SKM-1 treated with dmso at 0.1 percent for 144 hours (cell line): ENCODE measurements at regions not wholly inside any gene's neighbourhood (a gene's known extent, or its start where the extent isn't known, plus 50 kb on each side); places are given as distances from the start of the nearest gene placed in this dataset.
"Not testable (repeated sequence)": the region's sequence is repeated elsewhere in the genome, so short reads cannot be mapped to it uniquely, and the experiment has no call there.

Source experiments
- DNase-seq: peaks from one replicate; lab custom pipeline; 2025; ENCODE audit not compliant: unreplicated experiment; lab: John Stamatoyannopoulos, UW

DNA sequence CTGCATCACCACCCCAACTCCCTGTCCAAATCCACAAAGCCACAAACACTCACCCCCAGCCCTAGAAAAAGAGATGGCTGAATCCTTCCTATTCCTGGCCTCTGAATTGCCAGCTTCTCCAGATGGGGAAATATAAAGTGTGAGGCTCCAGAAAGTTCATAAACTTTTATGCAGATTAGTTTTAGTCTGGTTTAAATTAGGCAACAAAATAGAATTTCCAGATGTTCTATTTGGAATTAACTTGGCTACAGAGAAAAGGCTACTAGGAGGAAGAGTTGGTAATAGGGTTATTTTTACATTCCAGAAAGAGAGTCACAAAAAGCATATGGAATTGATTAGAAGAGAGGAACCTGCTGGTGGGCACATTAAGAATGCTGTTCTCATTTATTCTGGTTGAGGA is 56.0 kb downstream of the EN1 start:
- DNase-seq: no peak

DNA sequence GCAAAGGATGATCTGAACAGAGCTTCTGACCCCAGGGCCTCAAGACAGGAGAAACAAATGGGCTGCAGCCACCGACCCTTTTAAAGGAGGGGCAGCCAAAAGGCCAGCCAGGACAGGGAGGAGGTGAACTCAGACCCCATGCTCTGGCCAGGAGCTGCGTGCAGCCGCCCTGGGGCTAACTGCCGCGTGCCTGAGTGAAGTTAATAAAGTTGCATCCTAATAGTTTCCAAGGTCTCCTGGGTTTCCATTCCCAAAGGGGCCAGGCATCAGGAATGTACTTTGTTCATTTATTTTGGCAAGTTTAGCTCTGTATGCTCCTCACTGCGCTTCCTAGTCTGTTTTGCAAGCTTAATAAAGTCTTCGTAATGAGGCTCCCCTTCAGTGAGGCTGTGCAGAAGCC is 60.7 kb downstream of the EN1 start:
- DNase-seq: no peak

DNA sequence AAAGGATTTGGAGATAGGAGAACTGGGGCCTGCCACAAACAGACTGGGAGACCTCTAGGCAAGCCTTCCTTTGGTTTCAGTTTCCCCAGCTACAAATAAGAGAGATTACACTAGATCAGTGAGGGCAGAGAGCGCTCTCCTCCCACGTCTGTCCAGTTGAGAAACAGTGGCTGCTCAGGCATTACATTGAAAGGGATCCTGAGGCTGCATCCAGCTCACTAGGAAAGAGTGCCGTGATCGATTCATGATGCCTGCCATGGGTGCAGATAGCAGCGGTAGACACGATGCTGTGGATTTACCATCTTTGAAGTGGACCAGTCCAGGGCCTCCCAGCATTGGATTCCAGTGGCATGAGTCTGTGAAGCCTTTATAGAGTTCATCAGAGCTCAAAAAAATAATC is 62.6 kb downstream of the EN1 start:
- DNase-seq: no peak

DNA sequence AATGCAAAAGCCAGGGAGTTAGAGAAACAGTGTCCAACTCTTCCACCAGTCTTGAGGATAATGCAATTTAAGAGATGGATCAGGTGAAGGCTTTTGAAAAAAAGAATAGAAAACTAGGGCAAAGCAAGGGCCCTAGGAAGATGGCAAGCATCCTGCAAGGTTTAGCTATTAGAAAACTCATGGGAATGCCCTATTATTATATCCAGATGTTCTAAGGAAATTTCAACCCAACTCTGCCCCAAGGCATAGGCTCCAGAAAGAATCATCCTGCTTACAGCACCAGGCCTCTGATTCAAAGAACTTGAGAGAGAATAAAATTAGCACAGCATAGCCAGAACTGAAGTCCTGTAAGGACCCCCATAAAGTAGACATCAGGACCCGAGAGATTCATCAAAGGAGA is 68.1 kb downstream of the EN1 start:
- no peak for DNase-seq

DNA sequence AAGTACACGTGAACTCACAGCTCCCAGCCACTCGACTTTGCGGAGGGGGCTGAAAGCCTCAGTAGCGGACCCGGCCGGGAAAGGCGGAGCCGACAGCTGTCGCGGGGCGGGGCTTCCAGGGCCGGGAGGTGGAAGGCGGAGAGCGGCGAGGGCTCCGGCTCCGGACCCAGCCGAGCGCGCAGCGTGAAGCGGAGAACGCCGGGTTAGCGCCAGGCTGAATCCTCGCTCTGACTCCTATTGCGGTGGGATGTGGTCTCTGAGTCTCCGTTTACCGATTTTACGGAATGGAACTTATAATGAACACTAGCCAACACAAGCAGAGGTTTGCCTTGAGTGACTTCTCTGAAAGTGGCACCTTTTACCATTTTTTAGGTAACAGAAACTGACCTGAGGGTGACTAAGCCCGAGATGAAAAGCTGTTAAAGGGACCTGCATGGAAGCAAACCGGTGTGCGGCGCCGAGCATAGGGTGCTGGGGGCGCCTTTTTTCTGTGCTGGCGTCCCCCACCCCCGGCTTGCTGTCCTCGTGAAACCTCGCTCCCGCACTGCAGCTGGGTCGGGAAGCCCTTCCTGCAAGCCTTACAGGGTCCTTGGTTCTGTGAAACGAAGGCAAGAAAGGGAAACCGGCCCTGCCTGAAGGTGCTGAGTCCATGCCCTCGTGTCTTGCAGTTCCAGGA is 72.9 kb downstream of the EN1 start:
- DNase-seq: no peak

DNA sequence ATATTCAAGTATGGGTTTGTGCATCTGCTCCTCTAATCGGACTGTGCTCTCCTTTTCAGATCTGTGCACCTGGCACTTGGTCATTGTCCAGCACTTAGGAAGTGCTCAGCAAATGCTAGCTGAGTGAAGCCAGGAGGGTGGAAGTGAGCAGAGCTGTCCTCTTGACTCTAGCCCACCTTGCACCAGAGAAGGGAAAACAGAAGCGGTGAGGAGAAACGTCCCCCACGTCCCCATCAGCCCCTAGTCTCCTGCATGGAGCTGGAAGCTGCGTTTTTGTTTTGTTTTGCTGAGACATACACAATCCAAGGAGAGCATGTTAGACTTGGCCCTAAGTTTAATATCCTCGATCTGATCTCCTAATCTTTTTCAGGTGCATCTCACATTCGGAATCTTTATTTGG is 73.6 kb downstream of the EN1 start:
- DNase-seq: no peak

DNA sequence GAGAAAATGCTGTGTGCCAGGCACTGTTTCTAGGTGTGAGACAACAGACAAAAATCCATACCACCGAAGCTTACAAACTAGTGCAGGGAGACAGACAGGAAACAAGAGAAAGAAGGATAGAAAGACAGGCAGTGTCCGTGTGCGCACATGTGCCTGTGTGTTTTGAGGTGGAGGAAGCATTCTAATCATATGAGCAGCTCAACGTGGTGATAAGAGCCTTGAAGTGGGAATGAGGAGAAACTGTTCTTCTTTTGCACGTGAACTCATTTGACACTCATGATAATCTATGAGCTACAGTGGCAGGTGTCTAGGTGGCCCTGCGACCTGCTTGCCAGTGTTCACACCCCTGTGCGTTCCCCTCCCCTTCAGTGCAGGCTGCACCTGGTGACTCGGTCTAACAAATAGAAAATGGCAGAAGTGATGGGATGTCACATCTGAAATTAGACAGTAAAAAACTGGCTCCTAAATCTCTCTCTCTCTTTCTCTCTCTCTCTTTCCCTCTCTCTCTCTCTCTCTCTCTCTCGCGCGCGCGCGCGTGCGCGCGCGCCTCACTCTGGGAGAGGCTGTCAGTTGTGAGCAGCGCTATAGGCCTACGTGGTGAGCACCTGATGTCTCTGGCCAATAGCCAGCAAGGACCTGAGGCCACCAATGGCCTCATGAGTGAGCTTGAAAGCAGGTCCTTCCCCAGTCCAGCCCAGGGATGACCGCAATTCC is 74.8 kb downstream of the EN1 start:
- DNase-seq: no peak

DNA sequence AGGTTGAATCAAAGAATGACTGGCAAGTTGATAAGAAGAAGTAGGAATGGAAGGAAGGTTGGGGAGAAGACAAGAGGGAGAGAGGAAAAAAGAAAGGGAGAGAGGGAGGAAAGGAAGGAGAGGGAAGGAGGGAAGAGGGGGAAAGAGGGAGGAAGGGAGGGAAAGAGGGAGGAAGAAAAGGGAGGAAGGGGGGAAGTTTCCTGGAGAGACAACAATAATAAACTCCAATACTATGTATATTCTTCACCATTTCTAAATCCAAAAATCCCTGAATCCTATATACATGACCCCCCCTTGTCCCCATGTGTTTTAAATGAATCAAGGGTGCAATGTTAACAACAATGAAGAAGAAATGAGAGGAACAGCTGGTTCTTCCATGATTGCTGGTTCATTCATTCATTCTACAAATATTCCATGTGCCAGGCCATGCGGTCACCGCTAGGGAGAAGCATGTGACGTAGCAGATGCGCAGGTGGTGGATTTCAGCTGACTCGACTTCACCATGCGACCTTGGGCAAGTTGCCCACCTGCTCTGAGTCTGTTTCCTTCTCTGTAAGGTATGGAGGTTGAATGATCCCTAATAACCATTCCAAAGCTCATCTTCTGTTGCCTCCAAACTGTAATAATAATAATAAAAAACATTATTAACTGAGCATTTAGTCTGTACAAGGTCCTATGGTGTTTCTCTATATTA is 77.6 kb downstream of the EN1 start:
- no peak for DNase-seq

DNA sequence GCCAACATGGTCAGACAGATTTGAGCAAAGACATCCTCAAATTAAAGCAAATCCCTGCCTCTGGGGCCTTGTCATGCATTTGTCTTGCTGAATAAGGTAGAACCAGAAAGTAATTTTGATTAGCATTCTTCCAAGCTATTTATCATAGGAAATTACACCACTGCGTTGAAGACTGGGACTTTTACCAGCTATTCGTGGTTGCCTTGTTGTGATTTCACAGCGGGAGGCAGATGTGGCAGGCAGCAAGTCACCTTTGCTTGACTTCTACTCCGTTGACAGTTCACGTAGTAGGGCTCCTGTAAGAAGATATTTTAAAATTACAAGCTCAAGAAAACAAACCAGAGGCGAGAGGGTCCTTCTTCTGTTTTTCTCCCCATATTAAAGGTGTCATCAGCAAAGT is 80.6 kb downstream of the EN1 start:
- DNase-seq: no peak

DNA sequence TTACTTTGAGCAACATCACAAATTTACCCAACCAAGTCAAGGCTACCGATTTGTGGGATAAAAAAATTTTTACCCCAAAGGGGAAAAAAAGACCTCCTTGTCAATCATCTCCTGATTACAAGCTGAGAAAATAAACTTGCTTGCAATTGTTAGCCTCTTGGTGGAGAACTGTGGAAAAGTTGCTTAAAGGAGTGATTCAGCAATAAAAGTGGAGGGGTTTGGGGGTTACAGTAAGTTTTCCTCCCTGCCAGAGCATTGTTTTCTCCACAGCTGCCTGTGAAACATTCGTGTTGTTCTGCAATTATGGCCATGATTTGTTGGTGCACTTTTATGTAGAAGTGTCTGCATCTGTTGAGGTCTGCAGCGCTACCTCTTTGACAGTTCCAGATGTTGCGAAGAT is 82.6 kb downstream of the EN1 start:
- DNase-seq: no peak

DNA sequence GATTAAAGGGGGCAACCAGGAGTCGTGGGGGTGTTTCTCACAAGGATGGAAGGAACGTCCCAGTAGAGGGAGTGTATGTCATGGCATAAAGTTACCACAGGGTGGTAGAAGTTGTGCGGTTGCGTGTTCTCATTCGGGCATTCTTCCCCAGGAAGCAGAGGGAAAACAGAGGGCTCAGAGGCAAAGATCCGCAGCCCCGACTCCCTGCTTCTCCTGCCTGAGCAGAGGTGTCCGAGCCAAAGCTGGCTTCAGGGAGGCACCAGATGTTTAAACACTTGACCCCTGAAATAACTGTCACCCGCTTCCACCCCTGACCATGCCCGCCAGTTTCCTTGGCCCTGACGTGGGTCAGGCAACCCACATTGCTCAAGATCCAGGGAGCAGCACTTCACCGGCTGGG is 83.7 kb downstream of the EN1 start:
- no peak for DNase-seq

DNA sequence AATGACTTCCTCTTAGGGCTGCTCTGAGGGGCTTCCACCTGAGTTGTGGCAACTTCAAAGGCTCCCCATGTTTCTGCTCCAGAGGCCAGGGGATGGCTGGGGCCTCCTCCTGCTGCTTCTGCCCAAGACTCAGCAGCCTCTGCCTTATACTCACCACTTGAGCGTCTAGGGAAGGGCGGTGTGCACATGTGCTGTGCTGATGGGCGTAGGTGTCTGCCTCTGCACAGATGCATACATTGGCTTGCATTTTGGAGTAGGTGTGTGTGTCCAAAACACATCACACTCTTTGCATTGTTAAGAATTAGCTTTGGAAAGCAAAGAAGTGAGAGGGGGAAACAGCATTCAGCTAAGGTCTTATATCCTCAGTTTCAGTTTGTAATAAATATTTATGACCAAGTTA is 85.2 kb downstream of the EN1 start:
- DNase-seq: no peak

DNA sequence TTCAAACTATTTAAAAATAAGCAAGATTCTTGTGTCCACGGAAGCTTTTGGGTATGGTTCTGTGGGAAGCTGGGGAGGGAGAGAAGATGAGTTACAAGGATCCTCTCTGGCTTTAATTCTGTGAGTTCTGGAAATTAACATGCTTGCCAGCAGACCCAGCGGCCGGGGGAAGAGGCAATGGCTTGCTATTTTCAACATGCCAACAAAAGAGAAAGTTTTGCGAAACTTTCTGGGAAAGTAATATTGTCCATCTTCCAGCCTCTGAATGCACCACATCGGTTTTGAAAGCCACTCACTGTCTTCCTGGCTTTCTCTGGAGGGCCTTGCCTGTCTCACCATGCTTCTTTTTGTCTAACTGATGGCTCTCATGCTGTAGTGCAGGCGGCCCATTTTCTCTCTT is 85.7 kb downstream of the EN1 start:
- no peak for DNase-seq

DNA sequence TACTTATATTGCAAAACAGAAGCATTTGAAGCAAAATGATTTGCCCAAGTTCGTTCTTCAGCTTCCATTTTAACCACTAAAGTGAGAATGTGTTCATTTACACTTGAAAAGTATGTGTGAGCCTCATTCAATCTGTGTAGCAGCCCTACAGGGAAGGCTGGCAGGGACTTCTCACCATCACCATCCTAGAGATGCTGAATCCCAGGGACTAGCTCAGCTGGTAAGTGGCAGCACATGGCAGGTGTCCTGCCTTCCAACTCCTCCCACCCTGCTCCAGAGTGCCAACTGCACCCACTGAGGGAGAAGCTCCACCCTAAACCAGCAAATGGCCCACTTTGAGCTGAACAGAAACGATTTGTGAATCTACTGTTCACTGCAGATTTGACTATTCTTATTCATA is 91.5 kb downstream of the EN1 start:
- DNase-seq: no peak

DNA sequence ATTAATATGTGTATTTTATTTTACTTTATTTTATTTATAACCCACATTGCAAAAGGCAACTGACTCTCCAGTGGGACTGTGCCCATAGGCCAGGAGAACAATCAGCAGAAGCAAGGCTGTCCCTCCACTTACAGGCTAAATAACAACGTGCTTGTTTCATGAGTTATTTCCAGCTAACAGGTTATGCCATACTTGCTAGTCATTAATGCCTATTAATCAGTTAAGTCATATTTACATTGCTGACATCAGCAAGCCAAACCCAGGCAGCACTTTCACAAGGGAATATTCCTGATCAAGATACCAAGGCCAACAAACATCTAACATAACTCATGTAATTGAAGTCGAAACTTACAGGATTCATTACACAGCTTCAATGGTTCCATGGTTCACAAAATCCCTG is 92.1 kb downstream of the EN1 start:
- no peak for DNase-seq

DNA sequence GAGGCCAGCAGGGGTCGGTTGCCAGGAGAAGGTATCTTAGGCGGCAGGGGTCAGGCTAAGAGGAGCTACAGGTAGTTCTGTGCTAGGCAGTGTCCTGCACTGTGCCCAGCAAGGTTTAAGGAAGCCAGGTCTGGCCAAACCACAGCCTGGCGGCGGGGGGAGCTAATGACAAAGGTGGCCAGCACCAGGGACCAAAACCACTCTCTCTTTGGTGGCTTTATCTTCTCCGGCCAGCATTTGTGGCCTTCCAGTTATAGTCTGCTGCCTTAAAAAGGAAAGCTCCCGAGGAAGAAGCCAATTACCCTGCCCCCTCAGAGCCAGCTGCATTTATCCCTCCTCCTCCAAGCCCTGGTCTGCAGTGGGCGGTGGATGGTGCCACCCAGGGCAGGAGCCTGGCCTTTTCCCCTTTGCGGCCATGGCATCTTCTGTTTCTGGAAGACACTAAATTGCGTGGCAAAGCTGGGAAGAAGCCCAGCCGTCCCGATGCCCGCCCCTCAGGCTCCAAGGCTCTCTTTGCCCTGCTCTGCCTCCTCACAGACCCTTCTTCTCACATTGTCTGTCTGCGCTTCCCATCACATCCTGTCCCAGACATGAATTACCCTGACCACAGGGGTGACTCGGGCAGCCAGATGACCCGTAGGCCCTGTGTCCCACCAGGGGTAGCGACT is 94.6 kb downstream of the EN1 start:
- no peak for DNase-seq

DNA sequence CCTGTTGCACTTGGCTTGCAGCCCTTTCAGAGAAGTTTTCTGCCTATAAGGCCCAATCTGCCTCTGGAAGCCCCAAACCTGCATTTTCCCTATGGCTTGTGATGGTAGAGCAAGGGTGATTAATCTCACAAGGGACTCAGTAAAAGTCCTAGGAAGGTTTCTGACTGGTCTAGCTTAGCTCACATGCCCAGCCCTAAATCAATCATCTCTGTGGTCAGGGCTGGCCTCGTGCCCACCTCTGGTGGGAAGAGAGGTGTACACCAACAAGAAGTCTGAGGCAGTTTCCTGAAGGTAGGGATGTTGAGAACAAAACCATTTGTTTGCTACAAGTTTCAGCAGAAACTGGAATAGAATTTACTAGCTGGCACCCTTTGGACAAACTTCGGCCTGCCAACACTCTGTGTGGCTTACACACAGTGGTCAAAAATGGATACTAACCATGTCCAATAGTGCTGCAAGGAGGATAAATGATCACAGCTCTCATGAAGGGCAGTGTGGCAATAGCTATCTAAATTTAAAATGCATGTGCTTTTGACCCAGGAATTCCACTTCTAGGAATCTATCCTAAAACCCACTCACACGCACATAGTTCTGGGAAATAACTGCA is 96.4 kb downstream of the EN1 start:
- DNase-seq: no peak

DNA sequence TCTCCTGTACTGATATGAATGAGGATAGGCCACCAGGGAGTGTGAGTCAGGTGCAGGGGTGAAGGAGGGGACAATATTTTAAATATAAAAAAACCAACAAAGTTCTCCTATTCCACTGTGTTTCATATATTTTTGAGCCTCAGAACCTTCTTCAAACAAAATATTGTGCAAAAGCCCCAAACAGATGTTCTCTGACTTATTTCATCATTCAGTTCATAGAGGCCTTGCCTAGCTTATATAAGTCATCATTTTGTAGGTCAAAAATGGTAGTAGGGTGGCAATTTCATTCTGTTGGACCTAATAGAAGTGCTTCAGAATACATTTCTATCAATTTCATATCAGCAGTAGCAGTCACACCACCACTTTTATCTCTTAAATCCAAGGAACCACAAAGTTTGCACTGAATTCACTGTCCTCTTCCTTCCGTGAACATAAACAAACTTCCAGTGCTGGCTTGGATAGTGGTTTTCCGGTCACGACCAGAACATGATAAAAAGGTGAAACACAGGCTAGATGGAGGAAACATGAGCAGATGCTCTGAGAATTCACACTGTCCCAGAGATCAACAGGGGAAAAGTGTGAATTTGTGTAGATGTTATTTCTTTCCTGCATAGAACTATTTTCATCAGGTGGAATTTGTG is 99.1 kb downstream of the EN1 start:
- DNase-seq: no peak

DNA sequence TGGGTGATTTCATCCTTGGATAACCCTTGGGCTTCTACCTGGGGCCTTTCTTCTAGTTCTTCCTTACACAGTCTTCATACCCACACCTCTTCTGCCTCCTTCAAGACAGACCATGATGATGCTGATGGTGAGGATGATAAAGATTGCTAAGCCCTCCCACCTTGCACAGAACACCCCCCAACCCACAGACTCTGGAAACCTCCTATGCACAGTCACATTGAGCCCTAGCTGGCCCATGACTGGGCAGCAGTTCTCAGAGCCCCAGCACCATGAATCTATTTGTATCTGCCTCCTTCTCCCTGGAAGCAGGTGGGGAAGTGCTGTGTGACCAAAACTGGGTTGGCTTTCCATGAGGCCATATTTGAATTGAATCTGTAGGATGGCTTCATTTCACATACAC is 99.8 kb downstream of the EN1 start:
- no peak for DNase-seq

DNA sequence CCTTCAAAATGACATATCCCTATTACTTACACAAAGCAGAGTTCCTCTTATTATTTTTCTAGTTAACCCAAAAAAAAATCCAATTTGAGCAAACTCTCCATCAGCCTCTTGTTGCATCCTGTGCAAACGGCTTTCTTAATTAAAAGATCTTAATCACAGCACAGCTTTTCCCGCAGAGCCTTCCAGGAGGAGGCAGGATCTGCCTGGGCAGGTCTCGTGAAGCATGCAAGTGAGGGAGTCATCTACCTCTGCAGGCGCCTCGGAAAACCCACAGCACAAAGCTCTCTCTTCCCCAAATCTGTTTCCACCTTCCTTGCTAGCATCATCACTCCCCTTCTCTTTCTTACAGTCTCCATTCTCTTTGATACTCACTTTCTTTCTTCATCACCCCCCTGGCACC is 100.4 kb downstream of the EN1 start:
- no peak for DNase-seq

DNA sequence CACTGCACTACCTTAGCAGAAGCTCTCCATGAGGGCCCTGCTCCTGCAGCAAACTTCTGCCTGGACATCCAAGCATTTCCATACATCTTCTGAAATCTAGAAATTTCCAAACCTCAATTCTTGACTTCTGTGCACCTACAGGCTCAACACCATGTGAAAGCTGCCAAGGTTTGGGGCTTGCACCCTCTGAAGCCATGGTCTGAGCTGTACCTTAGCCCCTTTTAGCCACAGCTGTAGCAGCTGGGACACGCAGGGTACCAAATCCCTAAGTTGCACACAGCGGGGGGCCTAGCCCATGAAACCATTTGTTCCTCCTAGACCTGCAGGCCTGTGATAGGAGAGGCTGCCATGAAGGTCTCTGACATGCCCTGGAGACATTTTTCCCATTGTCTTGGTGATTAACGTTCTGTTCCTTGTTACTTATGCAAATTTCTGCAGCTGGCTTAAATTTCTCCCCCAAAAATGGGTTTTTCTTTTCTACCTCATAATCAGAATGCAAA is 102.7 kb downstream of the EN1 start:
- not testable (repeated sequence) for DNase-seq
